Vagina (tissue), 2 donors: ENCODE measurements at regions not wholly inside any gene's neighbourhood (a gene's known extent, or its start where the extent isn't known, plus 50 kb on each side); places are given as distances from the start of the nearest gene placed in this dataset.

Source experiments
- CTCF ChIP-seq, 3 experiments: fragments of 450-650 bp in 2 of 3; fragments of 200-600 bp in 1 of 3; sonication (generic) in 1 of 3; IDR thresholded peaks; one replicate each; pipeline ENCODE4 v1.5.1; 2017 to 2019; ENCODE audit warnings: antibody characterized with exemption in 3 of 3, mild to moderate bottlenecking in 2 of 3, moderate library complexity in 2 of 3
- POLR2A ChIP-seq, 2 donors: fragments of 450-650 bp; IDR thresholded peaks; one replicate each; pipeline ENCODE4 v1.6.1; 2017; ENCODE audit warnings: antibody characterized with exemption in 2 of 2, mild to moderate bottlenecking in 2 of 2, moderate library complexity in 2 of 2
- POLR2AphosphoS5 ChIP-seq, 2 donors: sonication (generic); formaldehyde crosslinking; IDR thresholded peaks; one replicate each; pipeline ENCODE4 v1.9.0; 2017; ENCODE audit warnings: antibody characterized with exemption in 2 of 2, mild to moderate bottlenecking in 2 of 2, low read depth in 1 of 2; ENCODE audit not compliant: insufficient read depth in 1 of 2

- TF ChIP-seq CTCF (IDR thresholded peaks at IDR 0.05), result no peak
- TF ChIP-seq POLR2AphosphoS5 (IDR thresholded peaks at IDR 0.05; ENCODE audit: insufficient read depth in 1 of 2, low read depth in 1 of 2), result no peak
- TF ChIP-seq POLR2A (IDR thresholded peaks at IDR 0.05), result no peak
Observed at GRCh38 chr12:131241517-131241916, 287.8 kb downstream of the ADGRD1 start.
